ENCODE measurements at regions not wholly inside any gene's neighbourhood (a gene's known extent, or its start where the extent isn't known, plus 50 kb on each side); places are given as distances from the start of the nearest gene placed in this dataset.

GRCh38 chr4:27267339-27267969 lies 406.8 kb downstream of the STIM2 start:
- no peak for DNase-seq (ENCODE audit: low read depth)
- no peak overlapping the region for H3K4me3 ChIP-seq (ENCODE audit: low read depth, low read length)
- no peak for TF ChIP-seq CTCF (IDR thresholded peaks at IDR 0.05; ENCODE audit: insufficient read depth, low read length)

GRCh38 chr4:27267970-27268355 lies 407.3 kb downstream of the STIM2 start:
- DNase-seq (ENCODE audit: low read depth), result no peak
- H3K4me3 ChIP-seq (ENCODE audit: low read depth, low read length), result no peak overlapping the region
- no peak for TF ChIP-seq CTCF (IDR thresholded peaks at IDR 0.05; ENCODE audit: insufficient read depth, low read length)

GRCh38 chr4:27270435-27270834 lies 409.8 kb downstream of the STIM2 start:
- DNase-seq (ENCODE audit: low read depth), result no peak
- no peak for TF ChIP-seq CTCF (IDR thresholded peaks at IDR 0.05; ENCODE audit: insufficient read depth, low read length)
- H3K4me3 ChIP-seq (ENCODE audit: low read depth, low read length), result no peak overlapping the region

- TF ChIP-seq CTCF (IDR thresholded peaks at IDR 0.05; ENCODE audit: insufficient read depth, low read length), result no peak
- DNase-seq (ENCODE audit: low read depth), result no peak
- H3K4me3 ChIP-seq (ENCODE audit: low read depth, low read length), result no peak overlapping the region
These were observed 410.9 kb downstream of the STIM2 start for GRCh38 chr4:27271555-27271954.

- DNase-seq (ENCODE audit: low read depth), result no peak
- no peak for TF ChIP-seq CTCF (IDR thresholded peaks at IDR 0.05; ENCODE audit: insufficient read depth, low read length)
- H3K4me3 ChIP-seq (ENCODE audit: low read depth, low read length), result no peak overlapping the region
These were observed 411.6 kb downstream of the STIM2 start for GRCh38 chr4:27272217-27272616.

GRCh38 chr4:27276307-27277073 lies 415.8 kb downstream of the STIM2 start:
- TF ChIP-seq CTCF (IDR thresholded peaks at IDR 0.05; ENCODE audit: insufficient read depth, low read length), result no peak
- no peak for DNase-seq (ENCODE audit: low read depth)
- H3K4me3 ChIP-seq (ENCODE audit: low read depth, low read length), result no peak overlapping the region

All from fibroblast of the aortic adventitia (primary cell).